NB4 (cell line): ENCODE measurements at regions not wholly inside any gene's neighbourhood (a gene's known extent, or its start where the extent isn't known, plus 50 kb on each side); places are given as distances from the start of the nearest gene placed in this dataset.

Experiments used
- DNase-seq: peaks from one replicate; pipeline ENCODE4 v3.0.0; 2010; ENCODE audit warnings: low read depth
- H3K4me3 ChIP-seq: one replicate; pipeline ENCODE4 v1.5.1; 2011; ENCODE audit warnings: mild to moderate bottlenecking, low read depth, low read length, moderate library complexity
- MYC ChIP-seq: IDR thresholded peaks from 2 replicates; pipeline ENCODE4 v1.6.1; 2011; ENCODE audit warnings: low read depth, low read length
- POLR2A ChIP-seq: IDR thresholded peaks from 2 replicates; pipeline ENCODE4 v1.6.1; 2011; ENCODE audit warnings: mild to moderate bottlenecking; ENCODE audit not compliant: insufficient read length; ENCODE audit errors: extremely low read depth
- TF ChIP-seq, protein P1 (sequence below): IDR thresholded peaks from 2 replicates; pipeline ENCODE4 v1.6.1; 2011; ENCODE audit warnings: low read depth, low read length
- TF ChIP-seq, protein P2 (sequence below): IDR thresholded peaks from one replicate; pipeline ENCODE4 v1.5.1; 2012; ENCODE audit warnings: low read depth, low read length

DNA sequence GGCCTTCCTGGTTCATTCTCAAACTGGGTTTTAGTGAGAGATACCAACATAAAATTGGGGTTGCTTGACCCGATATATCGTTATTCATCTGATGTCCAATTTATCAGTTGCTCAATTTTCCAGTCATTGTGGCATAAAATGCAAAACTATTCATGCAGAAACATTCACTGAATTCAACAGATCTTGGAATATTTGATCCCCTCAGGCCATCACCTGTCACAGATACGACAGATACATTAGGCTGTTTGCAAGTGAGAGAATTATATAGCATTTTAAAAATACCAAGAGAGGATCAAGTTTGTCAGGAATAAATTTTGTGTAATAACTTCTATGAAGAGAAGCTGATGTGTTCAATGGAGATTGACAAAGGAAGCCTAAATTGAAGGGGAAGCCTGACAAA lies 67.1 kb downstream of the MAP10 start:
- TF ChIP-seq, protein P1, sequence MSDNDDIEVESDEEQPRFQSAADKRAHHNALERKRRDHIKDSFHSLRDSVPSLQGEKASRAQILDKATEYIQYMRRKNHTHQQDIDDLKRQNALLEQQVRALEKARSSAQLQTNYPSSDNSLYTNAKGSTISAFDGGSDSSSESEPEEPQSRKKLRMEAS, result no peak
- TF ChIP-seq, protein P2, sequence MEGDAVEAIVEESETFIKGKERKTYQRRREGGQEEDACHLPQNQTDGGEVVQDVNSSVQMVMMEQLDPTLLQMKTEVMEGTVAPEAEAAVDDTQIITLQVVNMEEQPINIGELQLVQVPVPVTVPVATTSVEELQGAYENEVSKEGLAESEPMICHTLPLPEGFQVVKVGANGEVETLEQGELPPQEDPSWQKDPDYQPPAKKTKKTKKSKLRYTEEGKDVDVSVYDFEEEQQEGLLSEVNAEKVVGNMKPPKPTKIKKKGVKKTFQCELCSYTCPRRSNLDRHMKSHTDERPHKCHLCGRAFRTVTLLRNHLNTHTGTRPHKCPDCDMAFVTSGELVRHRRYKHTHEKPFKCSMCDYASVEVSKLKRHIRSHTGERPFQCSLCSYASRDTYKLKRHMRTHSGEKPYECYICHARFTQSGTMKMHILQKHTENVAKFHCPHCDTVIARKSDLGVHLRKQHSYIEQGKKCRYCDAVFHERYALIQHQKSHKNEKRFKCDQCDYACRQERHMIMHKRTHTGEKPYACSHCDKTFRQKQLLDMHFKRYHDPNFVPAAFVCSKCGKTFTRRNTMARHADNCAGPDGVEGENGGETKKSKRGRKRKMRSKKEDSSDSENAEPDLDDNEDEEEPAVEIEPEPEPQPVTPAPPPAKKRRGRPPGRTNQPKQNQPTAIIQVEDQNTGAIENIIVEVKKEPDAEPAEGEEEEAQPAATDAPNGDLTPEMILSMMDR, result no peak
- TF ChIP-seq MYC (no peak), POLR2A (no peak)
- H3K4me3 ChIP-seq, result no peak overlapping the region
- no peak for DNase-seq

DNA sequence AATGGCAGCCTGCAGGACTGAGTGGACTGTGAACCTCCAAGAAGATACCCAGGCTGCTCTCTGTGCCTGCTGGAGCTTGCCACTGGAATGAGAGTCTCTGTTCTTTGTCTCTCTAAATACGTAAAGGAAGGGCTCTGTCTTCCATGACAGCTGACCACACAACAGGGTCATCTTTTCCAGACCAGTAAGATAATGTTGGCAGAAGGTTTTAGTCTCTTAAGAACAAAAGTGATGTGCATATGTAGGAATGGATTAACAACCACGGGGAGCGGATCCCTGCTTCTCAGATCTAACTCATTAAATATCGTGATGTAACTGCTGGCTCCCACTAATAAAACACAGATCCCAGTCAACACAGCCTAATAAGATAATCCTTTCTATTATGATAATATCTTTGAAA lies 67.5 kb downstream of the MAP10 start:
- H3K4me3 ChIP-seq, result no peak overlapping the region
- DNase-seq, result no peak
- no peak for TF ChIP-seq POLR2A
- TF ChIP-seq, protein P2, result no peak
- TF ChIP-seq, protein P1, result no peak
- TF ChIP-seq MYC, result no peak

DNA sequence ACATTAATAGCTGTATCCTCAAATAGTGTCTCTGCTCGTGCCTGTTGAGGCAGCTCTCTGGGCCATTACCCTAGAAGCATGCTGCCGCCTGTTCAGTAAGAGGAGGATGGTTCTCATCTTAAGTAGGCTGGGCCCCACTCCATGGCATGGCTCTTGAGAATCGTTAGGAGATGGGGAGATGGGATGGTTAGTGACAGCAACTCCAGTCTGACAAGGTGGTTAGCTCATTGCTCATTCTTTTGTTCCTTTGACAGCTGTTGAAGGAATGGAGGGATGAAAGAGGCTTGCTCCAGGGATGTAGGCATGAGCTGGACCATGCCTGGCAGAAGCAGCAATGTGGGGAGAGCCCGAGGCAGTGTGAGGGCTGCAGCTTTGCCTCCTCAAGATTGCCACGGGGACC lies 68.2 kb downstream of the MAP10 start:
- TF ChIP-seq, protein P2, result no peak
- TF ChIP-seq, protein P1, result no peak
- H3K4me3 ChIP-seq, result no peak overlapping the region
- no peak for DNase-seq

DNA sequence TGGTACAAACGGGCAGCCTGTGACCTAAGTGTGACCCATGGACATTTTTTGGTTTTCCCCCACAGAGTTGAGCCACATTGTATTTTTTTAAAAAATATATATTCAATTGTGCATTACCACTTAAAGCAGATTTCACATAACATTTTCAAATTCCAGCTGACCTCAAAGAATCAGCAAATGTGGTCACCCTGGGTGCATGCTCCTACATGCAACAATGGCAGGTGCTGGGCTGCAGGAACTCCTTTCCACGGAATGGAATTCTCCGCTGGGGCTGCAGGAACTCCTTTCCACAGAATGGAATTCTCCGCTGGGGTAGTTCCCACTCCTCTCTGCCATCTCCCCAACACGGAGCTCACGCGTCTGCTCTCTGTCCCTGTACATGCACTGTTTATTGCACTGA lies 68.7 kb downstream of the MAP10 start:
- no peak overlapping the region for H3K4me3 ChIP-seq
- no peak for DNase-seq
- TF ChIP-seq MYC (no peak), POLR2A (no peak)
- TF ChIP-seq, protein P1, result no peak
- TF ChIP-seq, protein P2, result no peak

DNA sequence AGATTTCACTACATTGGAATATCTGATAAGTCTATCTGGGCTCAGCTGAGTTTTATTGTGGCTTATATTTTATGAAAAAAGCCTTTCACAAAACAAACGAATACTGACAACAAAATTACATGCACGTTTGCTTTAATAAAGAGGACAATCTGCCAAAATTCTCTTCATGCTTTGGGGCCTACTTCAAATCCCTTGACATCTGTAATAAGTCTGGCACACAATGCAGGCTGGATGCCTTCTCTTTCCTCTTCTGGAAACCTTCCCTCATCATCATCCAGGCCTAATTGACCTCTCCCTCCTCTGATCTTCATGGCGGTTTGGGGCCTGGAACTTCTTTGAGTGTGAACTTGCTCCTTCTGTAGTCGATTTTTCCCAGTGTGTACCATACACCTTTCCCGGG lies 70.3 kb downstream of the MAP10 start:
- no peak overlapping the region for H3K4me3 ChIP-seq
- no peak for DNase-seq
- TF ChIP-seq, protein P1, result no peak
- no peak for TF ChIP-seq POLR2A
- TF ChIP-seq, protein P2, result no peak
- TF ChIP-seq MYC, result no peak

DNA sequence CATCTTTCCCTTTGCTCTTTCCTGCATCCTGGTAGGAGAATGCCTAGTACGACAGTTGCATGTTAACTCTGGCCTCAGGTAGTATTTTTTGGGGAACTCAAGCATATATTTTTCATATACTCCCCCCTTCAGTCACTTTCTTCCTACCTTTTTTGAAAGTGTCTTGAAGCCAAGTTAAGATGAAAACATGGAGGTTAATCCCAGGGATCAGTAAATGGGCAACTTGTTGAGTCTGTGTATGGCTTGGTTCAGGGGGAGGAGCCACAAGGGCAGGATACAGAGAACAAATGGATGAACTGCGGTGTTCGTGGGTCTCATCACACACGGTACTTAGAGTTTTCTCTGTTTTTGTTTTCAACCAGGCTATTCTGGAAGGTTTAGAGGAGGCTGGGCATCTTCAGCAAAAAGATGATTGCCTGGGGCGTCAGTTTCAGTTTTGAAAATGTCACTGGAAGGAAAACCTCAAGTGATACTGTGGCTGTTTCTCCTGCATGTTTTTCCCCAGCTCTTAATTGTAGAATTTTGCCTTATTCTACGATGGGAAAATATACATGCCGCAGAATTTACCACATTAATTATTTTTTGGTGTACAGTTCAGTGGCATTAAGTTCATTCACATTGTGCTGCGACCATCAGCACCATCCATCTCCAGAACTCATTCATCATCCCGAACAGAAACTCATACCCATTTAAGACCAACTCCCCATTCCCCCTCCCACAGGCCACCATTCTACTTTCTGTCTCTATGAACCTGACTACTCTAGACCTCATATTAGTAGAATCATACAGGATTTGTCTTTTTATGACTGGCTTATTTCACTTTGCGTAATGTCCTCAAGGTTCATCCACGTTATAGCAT lies 71.5 kb downstream of the MAP10 start:
- TF ChIP-seq, protein P2, result no peak
- TF ChIP-seq, protein P1, result no peak
- no peak for TF ChIP-seq POLR2A
- no peak for TF ChIP-seq MYC

More for the DNA sequence above, 71.5 kb downstream of the MAP10 start:
- no peak overlapping the region for H3K4me3 ChIP-seq
- DNase-seq, result no peak
